Esophagus squamous epithelium (tissue), 5 donors: ENCODE measurements at regions not wholly inside any gene's neighbourhood (a gene's known extent, or its start where the extent isn't known, plus 50 kb on each side); places are given as distances from the start of the nearest gene placed in this dataset.

Experiments used
- DNase-seq: peaks from one replicate; lab custom pipeline; 2025; lab: John Stamatoyannopoulos, UW
- H3K27ac ChIP-seq, 4 donors: fragments of 200-600 bp; sonication (generic); one replicate each; pipeline ENCODE4 v1.5.1; 2016 to 2019; ENCODE audit warnings: mild to moderate bottlenecking in 1 of 4
- H3K27me3 ChIP-seq, 4 donors: fragments of 200-600 bp; sonication (generic); 1 replicate in 3 of 4; 2 replicates in 1 of 4; pipeline versions ENCODE4 v1.5.1 to v1.6.0; 2017 to 2021; ENCODE audit warnings: antibody characterized with exemption in 1 of 4
- H3K36me3 ChIP-seq, 3 donors: fragments of 200-600 bp; sonication (generic); one replicate each; pipeline ENCODE4 v1.5.1; 2016 to 2019
- H3K4me1 ChIP-seq, 3 donors: fragments of 200-600 bp; sonication (generic); one replicate each; pipeline ENCODE4 v1.5.1; 2017 to 2019
- H3K4me3 ChIP-seq, 4 donors: fragments of 200-600 bp; sonication (generic); 1 replicate in 3 of 4; 2 replicates in 1 of 4; pipeline ENCODE4 v1.5.1; 2016 to 2019; ENCODE audit warnings: mild to moderate bottlenecking in 2 of 4, moderate library complexity in 1 of 4
- H3K9me3 ChIP-seq, 3 donors: fragments of 200-600 bp; sonication (generic); one replicate each; pipeline ENCODE4 v1.5.1; 2016 to 2019
- POLR2A ChIP-seq, 4 donors: fragments of 450-650 bp; IDR thresholded peaks; one replicate each; pipeline ENCODE4 v1.6.1; 2017; ENCODE audit warnings: antibody characterized with exemption in 4 of 4, mild to moderate bottlenecking in 4 of 4, moderate library complexity in 3 of 4
- WGBS, 2 donors: methylation state at CpG; one replicate each; pipeline ENCODE4 v1.1.5; 2018; 5-methylcytosine and 5-hydroxymethylcytosine counted together
- intact Hi-C: fragments of 100-400 bp; cut with DNase I; formaldehyde crosslinking; loops from one replicate; pipeline ENCODE4 v1.15.0; 2022
- TF ChIP-seq, protein P1 (sequence below), 6 experiments: fragments of 450-650 bp in 4 of 6; fragments of 200-600 bp in 2 of 6; sonication (generic) in 2 of 6; IDR thresholded peaks; one replicate each; pipeline ENCODE4 v1.5.1; 2016 to 2019; ENCODE audit warnings: antibody characterized with exemption in 6 of 6, mild to moderate bottlenecking in 4 of 6, moderate library complexity in 4 of 6
- donor health status: DM: yes; HTN: yes; CAD: no.

DNA sequence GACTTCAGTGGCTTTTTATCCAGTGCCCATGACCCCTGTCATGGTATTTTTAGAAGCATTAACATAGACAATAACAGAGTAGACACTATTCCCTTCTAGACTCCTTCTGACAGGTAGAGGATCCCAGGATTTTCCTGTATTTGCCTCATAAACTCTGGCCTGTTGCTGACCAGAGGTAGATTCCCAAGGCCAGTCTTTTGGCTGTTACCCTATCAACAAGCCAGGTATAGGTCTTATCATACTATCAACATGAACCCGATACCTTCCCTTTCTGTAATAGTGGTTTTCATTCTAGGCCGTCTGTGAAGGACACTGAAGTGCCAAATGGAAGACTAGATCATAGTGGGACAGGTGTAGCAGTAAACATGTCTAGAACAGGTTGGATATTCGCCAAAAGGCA lies 76.2 kb upstream of the CHRDL1 start:
- TF ChIP-seq, protein P1, sequence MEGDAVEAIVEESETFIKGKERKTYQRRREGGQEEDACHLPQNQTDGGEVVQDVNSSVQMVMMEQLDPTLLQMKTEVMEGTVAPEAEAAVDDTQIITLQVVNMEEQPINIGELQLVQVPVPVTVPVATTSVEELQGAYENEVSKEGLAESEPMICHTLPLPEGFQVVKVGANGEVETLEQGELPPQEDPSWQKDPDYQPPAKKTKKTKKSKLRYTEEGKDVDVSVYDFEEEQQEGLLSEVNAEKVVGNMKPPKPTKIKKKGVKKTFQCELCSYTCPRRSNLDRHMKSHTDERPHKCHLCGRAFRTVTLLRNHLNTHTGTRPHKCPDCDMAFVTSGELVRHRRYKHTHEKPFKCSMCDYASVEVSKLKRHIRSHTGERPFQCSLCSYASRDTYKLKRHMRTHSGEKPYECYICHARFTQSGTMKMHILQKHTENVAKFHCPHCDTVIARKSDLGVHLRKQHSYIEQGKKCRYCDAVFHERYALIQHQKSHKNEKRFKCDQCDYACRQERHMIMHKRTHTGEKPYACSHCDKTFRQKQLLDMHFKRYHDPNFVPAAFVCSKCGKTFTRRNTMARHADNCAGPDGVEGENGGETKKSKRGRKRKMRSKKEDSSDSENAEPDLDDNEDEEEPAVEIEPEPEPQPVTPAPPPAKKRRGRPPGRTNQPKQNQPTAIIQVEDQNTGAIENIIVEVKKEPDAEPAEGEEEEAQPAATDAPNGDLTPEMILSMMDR (IDR thresholded peaks at IDR 0.05): no peak
- no peak for TF ChIP-seq POLR2A (IDR thresholded peaks at IDR 0.05)
- no peak overlapping the region for H3K4me3 ChIP-seq
- 55 to 71% methylated on average over 3 of the region's 3 CpGs for WGBS, 2 donors
- no peak for DNase-seq
- H3K27ac ChIP-seq: no peak overlapping the region
- intact Hi-C loops: no loop called here
- H3K36me3 ChIP-seq: no peaks in the 10 kb centered on the region
- no peaks in the 10 kb centered on the region for H3K9me3 ChIP-seq
- no peaks in the 10 kb centered on the region for H3K27me3 ChIP-seq
- H3K4me1 ChIP-seq: no peaks in the 10 kb centered on the region

- TF ChIP-seq POLR2A (IDR thresholded peaks at IDR 0.05): no peak
- TF ChIP-seq, protein P1 (IDR thresholded peaks at IDR 0.05): no peak
- Histone ChIP-seq H3K36me3 (no peaks in the 10 kb centered on the region), H3K27ac (no peak overlapping the region), H3K4me1 (no peaks in the 10 kb centered on the region), H3K27me3 (no peaks in the 10 kb centered on the region), H3K9me3 (no peaks in the 10 kb centered on the region), H3K4me3 (no peak overlapping the region)
- DNase-seq: no peak
- 60 to 100% methylated on average over 1 to 2 of the region's 2 CpGs for WGBS, 2 donors
- intact Hi-C loops: no loop called here
Measured at GRCh38 chrX:110866421-110866820, 70.8 kb upstream of the CHRDL1 start.

- no peaks in the 10 kb centered on the region for H3K27me3 ChIP-seq
- no peaks in the 10 kb centered on the region for H3K36me3 ChIP-seq
- no peaks in the 10 kb centered on the region for H3K9me3 ChIP-seq
- no peaks in the 10 kb centered on the region for H3K4me1 ChIP-seq
- no peak for DNase-seq
- WGBS, 2 donors: 45 to 65% methylated on average over 1 of the region's 1 CpG
- H3K4me3 ChIP-seq: no peak overlapping the region
- H3K27ac ChIP-seq: no peak overlapping the region
- intact Hi-C loops: no loop called here
- no peak for TF ChIP-seq POLR2A (IDR thresholded peaks at IDR 0.05)
- TF ChIP-seq, protein P1 (IDR thresholded peaks at IDR 0.05): no peak
Measured at GRCh38 chrX:110863883-110864282, 68.3 kb upstream of the CHRDL1 start.

DNA sequence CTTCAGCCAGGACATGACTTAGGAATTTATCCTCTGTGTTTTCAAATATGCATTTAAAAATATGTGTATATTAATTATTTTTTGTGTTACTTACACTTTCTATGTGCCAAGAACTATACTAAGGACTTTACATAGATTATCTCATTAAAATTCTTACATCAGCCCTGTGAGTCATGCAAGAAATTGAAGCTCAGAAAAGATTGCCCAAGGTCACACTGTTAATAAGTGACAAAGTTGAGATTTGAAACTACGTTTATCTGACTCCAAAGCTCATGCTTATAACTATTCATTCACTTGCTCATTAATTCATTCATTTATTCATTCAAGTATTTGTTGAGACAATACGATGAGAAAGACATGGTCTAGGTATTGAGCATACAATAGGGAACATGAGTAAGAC lies 62.9 kb upstream of the CHRDL1 start:
- Histone ChIP-seq H3K27me3 (no peaks in the 10 kb centered on the region), H3K27ac (no peak overlapping the region), H3K9me3 (no peaks in the 10 kb centered on the region), H3K4me3 (no peak overlapping the region), H3K4me1 (no peaks in the 10 kb centered on the region), H3K36me3 (no peaks in the 10 kb centered on the region)
- no peak for TF ChIP-seq POLR2A (IDR thresholded peaks at IDR 0.05)
- TF ChIP-seq, protein P1 (IDR thresholded peaks at IDR 0.05): no peak
- DNase-seq: no peak
- 52 to 62% methylated on average over 2 of the region's 2 CpGs for WGBS, 2 donors
- intact Hi-C loops: no loop called here

GRCh38 chrX:110853610-110854009 lies 58.0 kb upstream of the CHRDL1 start:
- intact Hi-C loops: no loop called here
- Histone ChIP-seq H3K4me1 (no peaks in the 10 kb centered on the region), H3K27ac (no peak overlapping the region), H3K4me3 (no peak overlapping the region), H3K27me3 (no peaks in the 10 kb centered on the region), H3K9me3 (no peaks in the 10 kb centered on the region), H3K36me3 (no peaks in the 10 kb centered on the region)
- no peak for DNase-seq
- 10 to 19% methylated on average over 3 to 6 of the region's 7 CpGs for WGBS, 2 donors
- TF ChIP-seq POLR2A (IDR thresholded peaks at IDR 0.05): no peak
- TF ChIP-seq, protein P1 (IDR thresholded peaks at IDR 0.05): peak in 5 of 6 experiments; percentile 15 to 40 (median 32)
